ENCODE measurements at regions not wholly inside any gene's neighbourhood (a gene's known extent, or its start where the extent isn't known, plus 50 kb on each side); places are given as distances from the start of the nearest gene placed in this dataset.

DNA sequence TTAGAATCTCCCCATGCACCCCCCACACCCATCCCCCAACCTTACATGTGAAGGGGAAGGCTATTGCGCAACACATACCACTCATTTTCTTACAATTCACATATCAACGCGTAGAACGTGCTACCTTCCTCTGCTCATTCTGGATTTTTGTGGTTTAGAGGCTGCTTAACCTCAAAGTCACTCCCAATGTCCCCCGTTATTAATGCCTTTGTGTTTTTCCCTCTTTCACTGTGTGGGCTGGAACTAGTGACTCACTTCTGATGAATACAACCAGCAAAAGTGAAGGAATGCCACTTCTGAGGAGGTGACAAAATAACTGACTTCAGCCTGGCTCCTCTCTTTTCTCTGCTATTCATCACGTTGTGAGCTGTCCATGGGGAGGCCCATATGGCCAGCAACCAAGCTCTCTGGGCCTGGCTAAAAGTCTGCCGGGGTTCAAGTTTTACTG is 342.5 kb upstream of the NXPH2 start:
- TF ChIP-seq, protein P1, sequence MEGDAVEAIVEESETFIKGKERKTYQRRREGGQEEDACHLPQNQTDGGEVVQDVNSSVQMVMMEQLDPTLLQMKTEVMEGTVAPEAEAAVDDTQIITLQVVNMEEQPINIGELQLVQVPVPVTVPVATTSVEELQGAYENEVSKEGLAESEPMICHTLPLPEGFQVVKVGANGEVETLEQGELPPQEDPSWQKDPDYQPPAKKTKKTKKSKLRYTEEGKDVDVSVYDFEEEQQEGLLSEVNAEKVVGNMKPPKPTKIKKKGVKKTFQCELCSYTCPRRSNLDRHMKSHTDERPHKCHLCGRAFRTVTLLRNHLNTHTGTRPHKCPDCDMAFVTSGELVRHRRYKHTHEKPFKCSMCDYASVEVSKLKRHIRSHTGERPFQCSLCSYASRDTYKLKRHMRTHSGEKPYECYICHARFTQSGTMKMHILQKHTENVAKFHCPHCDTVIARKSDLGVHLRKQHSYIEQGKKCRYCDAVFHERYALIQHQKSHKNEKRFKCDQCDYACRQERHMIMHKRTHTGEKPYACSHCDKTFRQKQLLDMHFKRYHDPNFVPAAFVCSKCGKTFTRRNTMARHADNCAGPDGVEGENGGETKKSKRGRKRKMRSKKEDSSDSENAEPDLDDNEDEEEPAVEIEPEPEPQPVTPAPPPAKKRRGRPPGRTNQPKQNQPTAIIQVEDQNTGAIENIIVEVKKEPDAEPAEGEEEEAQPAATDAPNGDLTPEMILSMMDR (IDR thresholded peaks at IDR 0.05): no peak
- TF ChIP-seq POLR2AphosphoS5 (IDR thresholded peaks at IDR 0.05) (no peak), POLR2A (IDR thresholded peaks at IDR 0.05) (no peak), EP300 (IDR thresholded peaks at IDR 0.05; ENCODE audit: low read depth) (no peak)
